GM12878 (cell line): ENCODE measurements at regions not wholly inside any gene's neighbourhood (a gene's known extent, or its start where the extent isn't known, plus 50 kb on each side); places are given as distances from the start of the nearest gene placed in this dataset.

Experiments used
- ATAC-seq: fragments of 200-7000 bp; cut with Tn5 transposase; 3 replicates; pipeline ENCODE4 v1.9.1; 2020; ENCODE audit warnings: mild to moderate bottlenecking, moderate library complexity
- BruUV-seq: library from RNA; stranded (reverse); fragments of 400-500 nt; replicated peaks from 2 replicates; lab custom pipeline; 2021; lab: Mats Ljungman, UMichigan
- CTCF ChIA-PET: fragments of 300-600 bp; sonication (Branson Sonifier 250); formaldehyde crosslinking; extraction: SDS; loops from one replicate; lab custom pipeline; 2021; ENCODE audit warnings: inconsistent platforms; lab: Yijun Ruan, JAX
- POLR2A ChIA-PET: fragments of 350-600 bp; formaldehyde crosslinking; extraction: SDS; loops from one replicate; lab custom pipeline; 2021; ENCODE audit warnings: inconsistent platforms; lab: Charles Lee
- RAD21 ChIA-PET: fragments of 300-600 bp; sonication (Branson Sonifier 250); formaldehyde crosslinking; loops from one replicate; lab custom pipeline; 2023; ENCODE audit warnings: antibody characterized with exemption; ENCODE audit not compliant: unreplicated experiment; lab: Charles Lee
- SMC1A ChIA-PET: fragments of 300-600 bp; sonication (Branson Sonifier 250); formaldehyde crosslinking; loops from one replicate; lab custom pipeline; 2023; ENCODE audit not compliant: unreplicated experiment, uncharacterized antibody; lab: Charles Lee
- DNase-seq: peaks from one replicate; pipeline ENCODE4 v3.0.0-alpha.2; 2011; ENCODE audit warnings: low read depth, low spot score
- FAIRE-seq: peaks from 3 replicates; lab custom pipeline; 2011; peaks lifted over from hg19 to GRCh38; lab: Jason Lieb, UNC
- H2AFZ ChIP-seq: 2 replicates; pipeline ENCODE4 v1.6.0; 2011; ENCODE audit warnings: low read depth, low read length, control low read depth; ENCODE audit not compliant: control insufficient read depth
- H3K27ac ChIP-seq: 2 replicates; pipeline ENCODE4 v1.5.1; 2011; ENCODE audit warnings: control low read depth; ENCODE audit not compliant: control insufficient read depth, insufficient read depth
- H3K27me3 ChIP-seq, 2 experiments: replicated peaks in 1 of 2; 2 replicates each; pipeline versions ENCODE4 v1.6.0 to v1.6.1; 2011; ENCODE audit warnings: low read length in 1 of 2; ENCODE audit not compliant: control insufficient read depth in 2 of 2, insufficient read depth in 2 of 2
- H3K36me3 ChIP-seq, 2 experiments: 2 replicates each; pipeline ENCODE4 v1.5.1; 2011; ENCODE audit warnings: low read length in 1 of 2; ENCODE audit not compliant: control insufficient read depth in 2 of 2, insufficient read depth in 2 of 2
- H3K4me1 ChIP-seq: 2 replicates; pipeline ENCODE4 v1.6.1; 2011; ENCODE audit warnings: mild to moderate bottlenecking, low read length, moderate library complexity, mixed read lengths; ENCODE audit not compliant: control insufficient read depth, insufficient read depth
- H3K4me2 ChIP-seq: 2 replicates; pipeline ENCODE4 v1.6.0; 2011; ENCODE audit warnings: control low read depth; ENCODE audit not compliant: control insufficient read depth, insufficient read depth
- H3K4me3 ChIP-seq: fragments of 200-600 bp; sonication (generic); 2 replicates; pipeline ENCODE4 v1.5.1; 2016
- H3K79me2 ChIP-seq: 2 replicates; pipeline ENCODE4 v1.6.0; 2011; ENCODE audit warnings: low read length; ENCODE audit not compliant: control insufficient read depth, insufficient read depth
- H3K9ac ChIP-seq: 2 replicates; pipeline ENCODE4 v1.8.0; 2011; ENCODE audit warnings: low read length, control low read depth, mixed read lengths; ENCODE audit not compliant: control insufficient read depth, insufficient read depth
- H3K9me3 ChIP-seq: replicated peaks from 3 replicates; pipeline ENCODE4 v1.5.1; 2011; ENCODE audit warnings: mild to moderate bottlenecking, low read length; ENCODE audit not compliant: control insufficient read depth, insufficient read depth
- H4K20me1 ChIP-seq: 2 replicates; pipeline ENCODE4 v1.6.0; 2011; ENCODE audit not compliant: control insufficient read depth, insufficient read depth
- DPF2 ChIP-seq: fragments of 450-650 bp; IDR thresholded peaks from 2 replicates; pipeline ENCODE4 v1.6.1; 2017; ENCODE audit warnings: mild to moderate bottlenecking
- E2F4 ChIP-seq: IDR thresholded peaks from 2 replicates; pipeline ENCODE4 v1.6.1; 2012; ENCODE audit warnings: low read depth, low read length, improper control_type of control experiment
- FOS ChIP-seq: IDR thresholded peaks from 3 replicates; pipeline ENCODE4 v1.6.1; 2011; ENCODE audit warnings: borderline replicate concordance; ENCODE audit not compliant: insufficient read length; ENCODE audit errors: extremely low read depth
- FOXK2 ChIP-seq: fragments of 450-650 bp; IDR thresholded peaks from 2 replicates; pipeline ENCODE4 v1.6.1; 2017; ENCODE audit warnings: mild to moderate bottlenecking, moderate library complexity
- HDGF ChIP-seq: fragments of 450-650 bp; IDR thresholded peaks from 2 replicates; pipeline ENCODE4 v1.6.1; 2016; ENCODE audit warnings: antibody characterized with exemption
- JUNB ChIP-seq: IDR thresholded peaks from 2 replicates; pipeline ENCODE4 v1.6.1; 2016; ENCODE audit warnings: antibody characterized with exemption, mild to moderate bottlenecking
- KDM1A ChIP-seq: fragments of 200-600 bp; sonication (generic); IDR thresholded peaks from 2 replicates; pipeline ENCODE4 v1.6.1; 2016; ENCODE audit warnings: borderline replicate concordance
- MLLT1 ChIP-seq: fragments of 450-650 bp; IDR thresholded peaks from 2 replicates; pipeline ENCODE4 v1.6.1; 2016; ENCODE audit warnings: mild to moderate bottlenecking
- NFYB ChIP-seq: IDR thresholded peaks from 2 replicates; pipeline ENCODE4 v1.6.1; 2011; ENCODE audit warnings: low read depth, mild to moderate bottlenecking, low read length, improper control_type of control experiment, moderate library complexity; ENCODE audit not compliant: insufficient read depth
- NKRF ChIP-seq: fragments of 450-650 bp; conservative IDR thresholded peaks from 2 replicates; pipeline ENCODE4 v1.6.1; 2017; ENCODE audit warnings: mild to moderate bottlenecking, moderate library complexity
- NR2C1 ChIP-seq: fragments of 450-650 bp; IDR thresholded peaks from 2 replicates; pipeline ENCODE4 v1.6.1; 2017; ENCODE audit warnings: antibody characterized with exemption, mild to moderate bottlenecking, moderate library complexity
- PAX5 ChIP-seq: IDR thresholded peaks from 2 replicates; pipeline ENCODE4 v1.6.1; 2011; ENCODE audit warnings: low read depth, low read length, borderline replicate concordance
- PML ChIP-seq: IDR thresholded peaks from 2 replicates; pipeline ENCODE4 v1.6.1; 2012; ENCODE audit warnings: low read length, inconsistent platforms
- POU2F2 ChIP-seq: IDR thresholded peaks from 3 replicates; pipeline ENCODE4 v1.6.1; 2011; ENCODE audit warnings: low read depth, mild to moderate bottlenecking, low read length, borderline replicate concordance
- RBBP5 ChIP-seq: fragments of 200-600 bp; sonication (generic); conservative IDR thresholded peaks from 2 replicates; pipeline ENCODE4 v1.6.1; 2016
- RCOR1 ChIP-seq: conservative IDR thresholded peaks from 2 replicates; pipeline ENCODE4 v1.6.1; 2012; ENCODE audit warnings: low read depth, low read length, improper control_type of control experiment
- STAT1 ChIP-seq: fragments of 450-650 bp; conservative IDR thresholded peaks from 2 replicates; pipeline ENCODE4 v1.6.1; 2014; ENCODE audit warnings: antibody characterized with exemption, mild to moderate bottlenecking
- SUZ12 ChIP-seq: fragments of 200-600 bp; sonication (generic); IDR thresholded peaks from one replicate; pipeline ENCODE4 v1.6.1; 2018; ENCODE audit warnings: antibody characterized with exemption, mild to moderate bottlenecking; ENCODE audit not compliant: unreplicated experiment
- USF1 ChIP-seq: IDR thresholded peaks from 2 replicates; pipeline ENCODE4 v1.6.1; 2011; ENCODE audit warnings: borderline replicate concordance, low read depth, mild to moderate bottlenecking, moderate library complexity, mixed read lengths, low read length; ENCODE audit not compliant: insufficient read depth; ENCODE audit errors: extremely low read length
- ZNF207 ChIP-seq: fragments of 450-650 bp; IDR thresholded peaks from 2 replicates; pipeline ENCODE4 v1.6.1; 2014; ENCODE audit warnings: antibody characterized with exemption, mild to moderate bottlenecking, borderline replicate concordance
- WGBS: methylation state at CpG from one replicate; pipeline ENCODE4 v1.1.6; 2016; ENCODE audit warnings: low lambda C conversion rate; ENCODE audit not compliant: insufficient replicate concordance, insufficient coverage; ENCODE audit errors: missing lambda C conversion rate; 5-methylcytosine and 5-hydroxymethylcytosine counted together
- in situ Hi-C: fragments of 300-500 bp; cut with MboI; formaldehyde crosslinking; loops from 9 replicates; pipeline ENCODE4 v1.14.3; 2018; ENCODE audit warnings: mixed read lengths
- intact Hi-C: fragments of 100-400 bp; cut with micrococcal nuclease; formaldehyde crosslinking; loops from one replicate; pipeline ENCODE4 v1.14.2; 2022; ENCODE audit not compliant: unreplicated experiment

GRCh38 chr11:45423036-45423435 lies 136.9 kb upstream of the SYT13 start:
- H3K36me3 ChIP-seq, result no peaks in the 10 kb centered on the region
- RAD21 ChIA-PET, result interaction anchor here (1.1 kb wide), 1 partner anchor 135 kb away, joined by 3 read pairs; no protein-coding TSS in a partner anchor
- H3K9me3 ChIP-seq, result no peaks in the 10 kb centered on the region; the same call in 2 of the 3 replicates
- no peaks in the 10 kb centered on the region for H3K4me1 ChIP-seq
- intact Hi-C loops, result no loop called here
- H3K4me2 ChIP-seq, result no peak overlapping the region
- H2AFZ ChIP-seq, result no peak overlapping the region
- H3K79me2 ChIP-seq, result no peaks in the 10 kb centered on the region
- H3K27ac ChIP-seq, result no peak overlapping the region
- DNase-seq, result no peak
- TF ChIP-seq USF1, result no peak
- no peak for TF ChIP-seq E2F4
- no peak for TF ChIP-seq POU2F2
- TF ChIP-seq HDGF, result no peak
- TF ChIP-seq FOXK2, result no peak
- no peak for TF ChIP-seq KDM1A
- TF ChIP-seq RCOR1, result no peak
- TF ChIP-seq JUNB, result no peak
- TF ChIP-seq ZNF207, result no peak
- no peak for TF ChIP-seq NKRF
- TF ChIP-seq RBBP5, result no peak
- TF ChIP-seq MLLT1, result no peak
- no peak for TF ChIP-seq SUZ12
- no peak for TF ChIP-seq STAT1
- no peak for TF ChIP-seq FOS
- TF ChIP-seq PAX5, result no peak
- no peak for TF ChIP-seq DPF2
- TF ChIP-seq PML, result no peak
- TF ChIP-seq NFYB, result no peak
- no peak for TF ChIP-seq NR2C1
- SMC1A ChIA-PET, result no interaction called here
- H4K20me1 ChIP-seq, result no peaks in the 10 kb centered on the region
- WGBS, result 19% methylated on average over 6 of the region's 6 CpGs
- FAIRE-seq, result no peak
- no TSS peak for BruUV-seq
- H3K9ac ChIP-seq, result no peak overlapping the region
- CTCF ChIA-PET, result no interaction called here
- H3K27me3 ChIP-seq, result peaks cover 0 to 4% of the 10 kb centered on the region in 2 experiments; a peak in 1 of 4 replicates
- no peak overlapping the region for H3K4me3 ChIP-seq
- POLR2A ChIA-PET, result no interaction called here
- no peak for ATAC-seq
- in situ Hi-C loops, result no loop called here
